Neural progenitor cell (in vitro differentiated cells): ENCODE measurements at regions not wholly inside any gene's neighbourhood (a gene's known extent, or its start where the extent isn't known, plus 50 kb on each side); places are given as distances from the start of the nearest gene placed in this dataset.

Source experiments
- DNase-seq: peaks from one replicate; pipeline ENCODE4 v3.0.0-alpha.2; 2016; ENCODE audit warnings: low spot score
- H2AFZ ChIP-seq: fragments of 200-600 bp; sonication (generic); replicated peaks from 2 replicates; pipeline ENCODE4 v1.6.1; 2016; ENCODE audit warnings: antibody characterized with exemption
- H3F3A ChIP-seq: fragments of 200-600 bp; sonication (generic); 2 replicates; pipeline ENCODE4 v1.6.1; 2016; ENCODE audit warnings: antibody characterized with exemption, low read depth
- H3K27ac ChIP-seq: fragments of 200-600 bp; sonication (generic); 2 replicates; pipeline ENCODE4 v1.5.1; 2016; ENCODE audit warnings: mild to moderate bottlenecking
- H3K27me3 ChIP-seq: fragments of 200-600 bp; sonication (generic); 2 replicates; pipeline ENCODE4 v1.6.1; 2016; ENCODE audit warnings: mild to moderate bottlenecking, moderate library complexity
- H3K36me3 ChIP-seq: fragments of 200-600 bp; sonication (generic); 2 replicates; pipeline ENCODE4 v1.5.1; 2016
- H3K4me1 ChIP-seq: fragments of 200-600 bp; sonication (generic); 2 replicates; pipeline ENCODE4 v1.6.1; 2016; ENCODE audit warnings: mixed run types
- H3K4me2 ChIP-seq: fragments of 200-600 bp; sonication (generic); 2 replicates; pipeline ENCODE4 v1.6.1; 2016
- H3K4me3 ChIP-seq: fragments of 200-600 bp; sonication (generic); 2 replicates; pipeline ENCODE4 v1.5.1; 2016
- H3K79me2 ChIP-seq: fragments of 200-600 bp; sonication (generic); 2 replicates; pipeline ENCODE4 v1.6.1; 2016; ENCODE audit warnings: low read depth
- H3K9ac ChIP-seq: fragments of 200-600 bp; sonication (generic); 2 replicates; pipeline ENCODE4 v1.6.1; 2016
- H3K9me3 ChIP-seq: fragments of 200-600 bp; sonication (generic); 2 replicates; pipeline ENCODE4 v1.5.1; 2016; ENCODE audit warnings: low read depth
- H4K20me1 ChIP-seq: fragments of 200-600 bp; sonication (generic); 2 replicates; pipeline ENCODE4 v1.6.1; 2016; ENCODE audit warnings: low read depth
- H3K27ac Mint-ChIP-seq: 3 replicates; pipeline ENCODE4 v1.8.0; 2021; ENCODE audit warnings: mixed read lengths
- H3K27me3 Mint-ChIP-seq: 2 replicates; pipeline ENCODE4 v1.8.0; 2022; ENCODE audit warnings: low read depth, mild to moderate bottlenecking, inconsistent platforms, moderate library complexity, mixed read lengths; ENCODE audit not compliant: insufficient read depth
- H3K36me3 Mint-ChIP-seq: 3 replicates; pipeline ENCODE4 v1.8.0; 2021; ENCODE audit warnings: mixed read lengths
- H3K4me1 Mint-ChIP-seq: 3 replicates; pipeline ENCODE4 v1.8.0; 2021; ENCODE audit warnings: mixed read lengths
- H3K4me3 Mint-ChIP-seq: 3 replicates; pipeline ENCODE4 v1.8.0; 2021; ENCODE audit warnings: mild to moderate bottlenecking, moderate library complexity, mixed read lengths
- H3K9me3 Mint-ChIP-seq: 3 replicates; pipeline ENCODE4 v1.8.0; 2020; ENCODE audit warnings: mixed read lengths
- CTCF ChIP-seq: fragments of 200-600 bp; sonication (generic); IDR thresholded peaks from 2 replicates; pipeline ENCODE4 v1.5.1; 2017; ENCODE audit warnings: antibody characterized with exemption, mild to moderate bottlenecking
- EZH2 ChIP-seq: fragments of 200-600 bp; sonication (generic); IDR thresholded peaks from 2 replicates; pipeline ENCODE4 v1.6.1; 2017; ENCODE audit warnings: antibody characterized with exemption, mild to moderate bottlenecking, moderate library complexity
- EZH2phosphoT487 ChIP-seq: fragments of 200-600 bp; sonication (generic); IDR thresholded peaks from 2 replicates; pipeline ENCODE4 v1.6.1; 2017; ENCODE audit warnings: antibody characterized with exemption

- TF ChIP-seq CTCF, result no peak
- H3K9ac ChIP-seq, result no peak overlapping the region
- no peaks in the 10 kb centered on the region for H3K36me3 Mint-ChIP-seq
- peaks cover 19% of the 10 kb centered on the region for H3K4me1 Mint-ChIP-seq
- no peaks in the 10 kb centered on the region for H3K9me3 ChIP-seq
- H3K9me3 Mint-ChIP-seq, result no peaks in the 10 kb centered on the region
- peaks cover 12% of the 10 kb centered on the region for H3F3A ChIP-seq
- peaks cover 2% of the 10 kb centered on the region for H3K27me3 Mint-ChIP-seq
- H3K27ac Mint-ChIP-seq, result no peak overlapping the region
- H2AFZ ChIP-seq, result no peak overlapping the region
- H3K4me3 Mint-ChIP-seq, result no peak overlapping the region
- no peaks in the 10 kb centered on the region for H3K36me3 ChIP-seq
- H4K20me1 ChIP-seq, result no peaks in the 10 kb centered on the region
- H3K79me2 ChIP-seq, result no peaks in the 10 kb centered on the region
- H3K4me3 ChIP-seq, result no peak overlapping the region
- DNase-seq, result no peak
- H3K4me2 ChIP-seq, result no peak overlapping the region
- H3K27me3 ChIP-seq, result no peaks in the 10 kb centered on the region
- H3K4me1 ChIP-seq, result peaks cover 11% of the 10 kb centered on the region
- no peak overlapping the region for H3K27ac ChIP-seq
Observed at GRCh38 chr12:105462831-105463230, 132.3 kb downstream of the C12orf75 start.

GRCh38 chr12:105464406-105464805 lies 133.9 kb downstream of the C12orf75 start:
- H3K4me3 Mint-ChIP-seq, result no peak overlapping the region
- no peaks in the 10 kb centered on the region for H3K27me3 ChIP-seq
- no peaks in the 10 kb centered on the region for H3K36me3 ChIP-seq
- no peaks in the 10 kb centered on the region for H3K79me2 ChIP-seq
- H3K4me2 ChIP-seq, result no peak overlapping the region
- no peak overlapping the region for H3K27ac ChIP-seq
- no peak overlapping the region for H3K27ac Mint-ChIP-seq
- TF ChIP-seq EZH2phosphoT487 (no peak), CTCF (no peak), EZH2 (no peak)
- no peaks in the 10 kb centered on the region for H4K20me1 ChIP-seq
- peaks cover 2% of the 10 kb centered on the region for H3K27me3 Mint-ChIP-seq
- H3K9me3 ChIP-seq, result no peaks in the 10 kb centered on the region
- peaks cover 12% of the 10 kb centered on the region for H3F3A ChIP-seq
- H3K9ac ChIP-seq, result no peak overlapping the region
- H3K4me1 ChIP-seq, result peaks cover 11% of the 10 kb centered on the region
- H2AFZ ChIP-seq, result no peak overlapping the region
- H3K4me1 Mint-ChIP-seq, result peaks cover 30% of the 10 kb centered on the region
- H3K4me3 ChIP-seq, result no peak overlapping the region
- no peak for DNase-seq
- H3K36me3 Mint-ChIP-seq, result no peaks in the 10 kb centered on the region
- no peaks in the 10 kb centered on the region for H3K9me3 Mint-ChIP-seq

- Histone ChIP-seq H3K27me3 (no peaks in the 10 kb centered on the region), H3K4me3 (no peak overlapping the region), H3K9me3 (no peaks in the 10 kb centered on the region), H3K4me1 (peaks cover 11% of the 10 kb centered on the region), H3K4me2 (no peak overlapping the region), H3K79me2 (no peaks in the 10 kb centered on the region), H3K36me3 (no peaks in the 10 kb centered on the region), H3K9ac (no peak overlapping the region), H3K27ac (no peak overlapping the region), H2AFZ (no peak overlapping the region), H3F3A (peaks cover 12% of the 10 kb centered on the region), H4K20me1 (no peaks in the 10 kb centered on the region)
- no peak overlapping the region for H3K27ac Mint-ChIP-seq
- H3K27me3 Mint-ChIP-seq, result peaks cover 2% of the 10 kb centered on the region
- peaks cover 24% of the 10 kb centered on the region for H3K4me1 Mint-ChIP-seq
- no peak overlapping the region for H3K4me3 Mint-ChIP-seq
- H3K9me3 Mint-ChIP-seq, result no peaks in the 10 kb centered on the region
- TF ChIP-seq EZH2, result no peak
- TF ChIP-seq EZH2phosphoT487, result no peak
- no peak for TF ChIP-seq CTCF
- no peaks in the 10 kb centered on the region for H3K36me3 Mint-ChIP-seq
- DNase-seq, result no peak
Observed at GRCh38 chr12:105466231-105466900, 135.9 kb downstream of the C12orf75 start.
